ENCODE measurements at regions not wholly inside any gene's neighbourhood (a gene's known extent, or its start where the extent isn't known, plus 50 kb on each side); places are given as distances from the start of the nearest gene placed in this dataset.

- TF ChIP-seq CTCF (IDR thresholded peaks at IDR 0.05; ENCODE audit: insufficient read depth, low read length, poor library complexity, severe bottlenecking) = no peak
- TF ChIP-seq EZH2phosphoT487 (conservative IDR thresholded peaks at IDR 0.05; ENCODE audit: low read length) = no peak
Observed at GRCh38 chr2:60352491-60353405, 200.7 kb downstream of the BCL11A start.
